A549 (cell line): ENCODE measurements at regions not wholly inside any gene's neighbourhood (a gene's known extent, or its start where the extent isn't known, plus 50 kb on each side); places are given as distances from the start of the nearest gene placed in this dataset.
"Not testable (repeated sequence)": the region's sequence is repeated elsewhere in the genome, so short reads cannot be mapped to it uniquely, and the experiment has no call there.

Experiments used
- ATAC-seq, 2 experiments: fragments of 200-7000 bp in 1 of 2; fragments of >200 bp in 1 of 2; cut with Nextera tagmentation in 1 of 2; cut with Tn5 transposase in 1 of 2; 3 replicates each; pipeline versions ENCODE4 v1.8.0 to v1.9.1; 2018 to 2020; ENCODE audit warnings: mild to moderate bottlenecking in 1 of 2, moderate library complexity in 1 of 2
- CTCF ChIA-PET: fragments of 300-600 bp; sonication (Branson Sonifier 250); formaldehyde crosslinking; extraction: SDS; loops from one replicate; lab custom pipeline; 2021; ENCODE audit warnings: antibody characterized with exemption, inconsistent platforms; lab: Yijun Ruan, JAX
- POLR2A ChIA-PET: fragments of 350-600 bp; formaldehyde crosslinking; extraction: SDS; loops from one replicate; lab custom pipeline; 2021; ENCODE audit warnings: antibody characterized with exemption, inconsistent platforms; lab: Yijun Ruan, JAX
- DNase-seq, 2 experiments: peaks; one replicate each; pipeline versions ENCODE4 v3.0.0 to v3.0.0-alpha.2; 2011 to 2016; ENCODE audit warnings: low read depth in 1 of 2, low spot score in 1 of 2
- FAIRE-seq: peaks from 2 replicates; lab custom pipeline; 2011; peaks lifted over from hg19 to GRCh38; lab: Jason Lieb, UNC
- H3K27ac ChIP-seq, 2 experiments: fragments of >200 bp; sonication (Bioruptor Twin); formaldehyde crosslinking; 3 replicates each; pipeline ENCODE4 v1.5.1; 2016 to 2017
- H3K4me1 ChIP-seq: fragments of >200 bp; sonication (Bioruptor Twin); formaldehyde crosslinking; 3 replicates; pipeline ENCODE4 v1.6.1; 2016
- H3K4me2 ChIP-seq: fragments of >200 bp; sonication (Bioruptor Twin); formaldehyde crosslinking; 3 replicates; pipeline ENCODE4 v1.6.1; 2016
- H3K4me3 ChIP-seq: fragments of >200 bp; sonication (Bioruptor Twin); formaldehyde crosslinking; 3 replicates; pipeline ENCODE4 v1.5.1; 2016
- H3K9me3 ChIP-seq: fragments of >200 bp; sonication (Bioruptor Twin); formaldehyde crosslinking; 3 replicates; pipeline ENCODE4 v1.6.1; 2016
- EHF ChIP-seq: fragments of 250-450 bp; sonication (Bioruptor Pico); IDR thresholded peaks from 2 replicates; pipeline ENCODE4 v1.5.0; 2020; ENCODE audit warnings: mild to moderate bottlenecking
- EP300 ChIP-seq, 2 experiments: fragments of >200 bp; sonication (Bioruptor Twin); formaldehyde crosslinking; IDR thresholded peaks; 2 replicates in 1 of 2; 3 replicates in 1 of 2; pipeline ENCODE4 v1.6.1; 2016 to 2017
- HOXA7 ChIP-seq: fragments of 250-450 bp; sonication (Bioruptor Pico); IDR thresholded peaks from 2 replicates; pipeline ENCODE4 v1.5.0; 2020; ENCODE audit warnings: mild to moderate bottlenecking, moderate library complexity
- HOXB5 ChIP-seq: fragments of 250-450 bp; sonication (Bioruptor Pico); IDR thresholded peaks from 2 replicates; pipeline ENCODE4 v1.5.0; 2020; ENCODE audit warnings: mild to moderate bottlenecking, moderate library complexity
- JUN ChIP-seq, 2 experiments: fragments of >200 bp; sonication (Bioruptor Twin); formaldehyde crosslinking; IDR thresholded peaks; 2 replicates in 1 of 2; 3 replicates in 1 of 2; pipeline ENCODE4 v1.6.1; 2016 to 2017
- JUNB ChIP-seq: fragments of >200 bp; sonication (Bioruptor Twin); formaldehyde crosslinking; IDR thresholded peaks from 2 replicates; pipeline ENCODE4 v1.6.1; 2016
- POLR2AphosphoS2 ChIP-seq: conservative IDR thresholded peaks from 2 replicates; pipeline ENCODE4 v1.6.1; 2012; ENCODE audit warnings: low read length, improper control_type of control experiment, inconsistent platforms
- RAD21 ChIP-seq, 2 experiments: fragments of >200 bp in 1 of 2; sonication (Bioruptor Twin) in 1 of 2; formaldehyde crosslinking in 1 of 2; IDR thresholded peaks in 1 of 2; conservative IDR thresholded peaks in 1 of 2; 2 replicates in 1 of 2; 3 replicates in 1 of 2; pipeline ENCODE4 v1.6.1; 2012 to 2018; ENCODE audit warnings: inconsistent platforms in 1 of 2
- RCOR1 ChIP-seq: fragments of 150-350 bp; IDR thresholded peaks from 2 replicates; pipeline ENCODE4 v1.6.1; 2014; ENCODE audit warnings: antibody characterized with exemption, low read length, low read depth
- RFX5 ChIP-seq: fragments of 450-650 bp; IDR thresholded peaks from 2 replicates; pipeline ENCODE4 v1.7.1; 2014; ENCODE audit warnings: antibody characterized with exemption, mild to moderate bottlenecking, moderate library complexity
- RNF2 ChIP-seq: fragments of 200-600 bp; sonication (generic); IDR thresholded peaks from 2 replicates; pipeline ENCODE4 v1.6.1; 2016; ENCODE audit warnings: low read depth, mild to moderate bottlenecking, antibody characterized with exemption, moderate library complexity, borderline replicate concordance
- TFCP2L1 ChIP-seq: fragments of 250-450 bp; sonication (Bioruptor Pico); IDR thresholded peaks from 2 replicates; pipeline ENCODE4 v1.5.0; 2021; ENCODE audit warnings: mild to moderate bottlenecking
- TP53 ChIP-seq: fragments of 250-450 bp; sonication (Bioruptor Pico); IDR thresholded peaks from 2 replicates; pipeline ENCODE4 v1.5.0; 2021; ENCODE audit warnings: mild to moderate bottlenecking, moderate library complexity
- ZC3H11A ChIP-seq: fragments of 450-650 bp; IDR thresholded peaks from 2 replicates; pipeline ENCODE4 v1.6.1; 2014; ENCODE audit warnings: antibody characterized with exemption, mild to moderate bottlenecking
- WGBS: methylation state at CpG from one replicate; pipeline ENCODE4 v1.1.6; 2017; ENCODE audit errors: missing lambda C conversion rate; 5-methylcytosine and 5-hydroxymethylcytosine counted together
- TF ChIP-seq, protein P1 (sequence below): fragments of >200 bp; sonication (Bioruptor Twin); formaldehyde crosslinking; IDR thresholded peaks from 3 replicates; pipeline ENCODE4 v1.5.1; 2016
- TF ChIP-seq, protein P2 (sequence below): fragments of >200 bp; sonication (Bioruptor Twin); formaldehyde crosslinking; IDR thresholded peaks from 2 replicates; pipeline ENCODE4 v1.6.1; 2016
- TF ChIP-seq, protein P3 (sequence below): IDR thresholded peaks from 2 replicates; pipeline ENCODE4 v1.6.1; 2012
- TF ChIP-seq, protein P4 (sequence below): fragments of 250-450 bp; sonication (Bioruptor Pico); IDR thresholded peaks from 2 replicates; pipeline ENCODE4 v1.5.0; 2021; ENCODE audit warnings: mild to moderate bottlenecking, moderate library complexity, borderline replicate concordance
- TF ChIP-seq, protein P5 (sequence below): IDR thresholded peaks from 2 replicates; pipeline ENCODE4 v1.6.1; 2012

DNA sequence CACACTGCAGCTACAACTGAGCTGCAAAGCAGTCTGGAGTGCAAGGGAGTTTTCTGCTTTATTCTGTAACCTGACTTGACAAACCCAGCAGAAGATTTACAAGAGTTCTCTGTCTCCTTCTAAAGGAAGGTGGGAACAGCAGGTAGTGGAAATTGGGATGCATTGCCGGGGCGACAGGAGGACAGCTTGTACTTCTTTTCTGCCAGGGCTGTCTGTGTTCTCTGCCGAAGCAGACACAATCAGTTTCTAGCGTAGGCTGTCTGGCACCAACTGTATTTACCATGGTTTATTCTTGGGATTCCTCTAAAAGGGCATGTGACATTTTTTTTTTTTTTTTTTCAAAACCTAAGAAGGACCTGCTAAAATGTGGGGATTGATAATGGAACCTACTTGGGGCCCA lies 190.8 kb upstream of the GK2 start:
- no peak for DNase-seq
- H3K4me2 ChIP-seq = no peak overlapping the region
- H3K4me3 ChIP-seq = no peak overlapping the region
- CTCF ChIA-PET = no interaction called here
- no peak for ATAC-seq
- 4% methylated on average over 4 of the region's 4 CpGs for WGBS
- H3K9me3 ChIP-seq = no peaks in the 10 kb centered on the region
- POLR2A ChIA-PET = no interaction called here
- no peaks in the 10 kb centered on the region for H3K4me1 ChIP-seq
- H3K27ac ChIP-seq = no peak overlapping the region
- FAIRE-seq = no peak
- TF ChIP-seq ZC3H11A (no peak), JUNB (no peak)

DNA sequence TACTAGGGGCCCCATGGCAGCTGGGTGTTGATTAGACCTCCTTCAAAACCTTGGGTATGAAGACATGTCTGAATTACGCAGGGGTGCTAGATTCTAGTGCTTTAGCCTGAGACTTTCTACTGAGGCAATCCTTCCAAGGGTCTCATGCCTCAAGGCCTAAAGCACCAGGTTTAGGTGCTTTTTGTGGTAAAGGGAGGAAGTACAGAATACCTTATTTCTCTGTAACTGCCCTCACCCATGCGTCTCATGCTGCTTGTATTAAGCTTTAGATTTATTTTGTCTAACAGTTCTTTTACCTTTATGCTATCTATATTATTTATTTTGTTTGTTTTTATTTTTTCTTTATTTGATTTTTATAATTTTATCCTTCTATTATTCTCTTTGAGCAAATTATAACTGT lies 190.2 kb upstream of the GK2 start:
- DNase-seq (no peak), FAIRE-seq (no peak), ATAC-seq (no peak)
- Histone ChIP-seq H3K9me3 (no peaks in the 10 kb centered on the region), H3K4me2 (no peak overlapping the region), H3K27ac (no peak overlapping the region), H3K4me3 (no peak overlapping the region), H3K4me1 (no peaks in the 10 kb centered on the region)
- TF ChIP-seq, protein P1, sequence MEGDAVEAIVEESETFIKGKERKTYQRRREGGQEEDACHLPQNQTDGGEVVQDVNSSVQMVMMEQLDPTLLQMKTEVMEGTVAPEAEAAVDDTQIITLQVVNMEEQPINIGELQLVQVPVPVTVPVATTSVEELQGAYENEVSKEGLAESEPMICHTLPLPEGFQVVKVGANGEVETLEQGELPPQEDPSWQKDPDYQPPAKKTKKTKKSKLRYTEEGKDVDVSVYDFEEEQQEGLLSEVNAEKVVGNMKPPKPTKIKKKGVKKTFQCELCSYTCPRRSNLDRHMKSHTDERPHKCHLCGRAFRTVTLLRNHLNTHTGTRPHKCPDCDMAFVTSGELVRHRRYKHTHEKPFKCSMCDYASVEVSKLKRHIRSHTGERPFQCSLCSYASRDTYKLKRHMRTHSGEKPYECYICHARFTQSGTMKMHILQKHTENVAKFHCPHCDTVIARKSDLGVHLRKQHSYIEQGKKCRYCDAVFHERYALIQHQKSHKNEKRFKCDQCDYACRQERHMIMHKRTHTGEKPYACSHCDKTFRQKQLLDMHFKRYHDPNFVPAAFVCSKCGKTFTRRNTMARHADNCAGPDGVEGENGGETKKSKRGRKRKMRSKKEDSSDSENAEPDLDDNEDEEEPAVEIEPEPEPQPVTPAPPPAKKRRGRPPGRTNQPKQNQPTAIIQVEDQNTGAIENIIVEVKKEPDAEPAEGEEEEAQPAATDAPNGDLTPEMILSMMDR = no peak
- POLR2A ChIA-PET = no interaction called here
- 23% methylated on average over 2 of the region's 2 CpGs for WGBS
- CTCF ChIA-PET = no interaction called here

DNA sequence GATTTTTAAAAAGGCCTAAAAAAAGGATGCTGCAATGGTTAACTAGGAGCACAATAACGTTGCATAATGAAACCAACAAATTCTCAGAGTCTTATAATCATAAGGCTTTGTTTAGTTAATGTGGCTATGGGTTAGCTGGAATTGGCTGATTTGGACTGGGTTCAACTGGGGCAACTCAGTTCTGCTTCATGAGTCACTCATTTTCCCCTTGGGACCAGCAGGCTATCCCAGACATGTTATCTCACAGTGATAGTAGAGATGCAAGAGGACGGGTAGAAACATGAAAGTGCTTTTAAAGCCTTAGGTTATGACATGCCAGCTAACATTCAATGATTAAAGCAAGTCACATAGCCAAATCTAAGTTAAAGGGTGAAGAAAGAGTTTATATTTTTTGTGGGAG lies 189.2 kb upstream of the GK2 start:
- no peak for ATAC-seq
- 2% methylated on average over 2 of the region's 2 CpGs for WGBS
- ChIA-PET CTCF (no interaction called here), POLR2A (no interaction called here)
- no peak for FAIRE-seq
- no peak for DNase-seq
- Histone ChIP-seq H3K4me1 (no peaks in the 10 kb centered on the region), H3K9me3 (no peaks in the 10 kb centered on the region), H3K4me3 (no peak overlapping the region), H3K27ac (no peak overlapping the region), H3K4me2 (no peak overlapping the region)
- no peak for TF ChIP-seq EHF (CRISPR knock-in tag)
- TF ChIP-seq, protein P2, sequence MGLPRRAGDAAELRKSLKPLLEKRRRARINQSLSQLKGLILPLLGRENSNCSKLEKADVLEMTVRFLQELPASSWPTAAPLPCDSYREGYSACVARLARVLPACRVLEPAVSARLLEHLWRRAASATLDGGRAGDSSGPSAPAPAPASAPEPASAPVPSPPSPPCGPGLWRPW = no peak

DNA sequence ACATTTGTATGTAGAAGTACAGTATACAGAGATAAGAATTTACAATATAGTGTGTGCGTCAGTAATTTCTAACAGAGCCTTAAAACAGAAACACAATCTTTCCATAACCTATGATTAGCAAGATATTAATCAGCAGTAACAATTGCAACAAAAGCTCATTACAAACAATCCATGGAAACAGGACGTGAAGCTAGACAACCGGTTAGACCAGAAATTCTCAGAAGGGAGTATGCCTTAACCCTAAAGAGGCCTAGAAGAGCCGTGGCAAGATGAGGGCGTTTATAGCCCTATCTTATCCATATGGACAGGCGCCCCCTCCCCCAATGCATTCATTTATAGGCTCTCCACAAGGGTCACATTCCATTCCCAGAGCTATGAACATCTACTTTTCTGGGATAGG lies 184.2 kb upstream of the GK2 start:
- DNase-seq, H3K4me2 ChIP-seq, H3K9me3 ChIP-seq, H3K4me1 ChIP-seq, ATAC-seq, H3K27ac ChIP-seq, H3K4me3 ChIP-seq, CTCF ChIA-PET, POLR2A ChIA-PET, FAIRE-seq: not testable (repeated sequence)
- WGBS = 14% methylated on average over 6 of the region's 6 CpGs

DNA sequence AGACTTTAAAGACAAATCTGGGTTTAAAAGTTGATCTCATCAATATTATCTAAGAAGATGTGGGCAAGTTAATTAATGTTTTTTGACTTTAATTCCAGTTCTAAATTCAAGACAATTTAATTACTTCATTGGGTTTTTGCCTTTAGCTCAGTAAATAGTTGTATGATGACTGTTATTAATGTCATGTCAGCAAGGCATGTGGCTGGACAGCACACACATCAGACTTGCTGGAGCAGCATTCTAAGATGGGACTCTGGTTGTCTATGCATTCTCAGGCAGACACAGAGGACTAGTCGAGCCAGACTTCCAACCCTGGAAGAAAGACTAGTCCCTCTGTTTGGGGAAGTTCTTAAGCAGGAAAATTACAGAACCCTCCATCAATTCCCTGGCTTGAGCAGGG lies 180.7 kb upstream of the GK2 start:
- H3K9me3 ChIP-seq = no peaks in the 10 kb centered on the region
- no peaks in the 10 kb centered on the region for H3K4me1 ChIP-seq
- DNase-seq = no peak
- no peak overlapping the region for H3K27ac ChIP-seq
- no peak overlapping the region for H3K4me2 ChIP-seq
- TF ChIP-seq, protein P3, sequence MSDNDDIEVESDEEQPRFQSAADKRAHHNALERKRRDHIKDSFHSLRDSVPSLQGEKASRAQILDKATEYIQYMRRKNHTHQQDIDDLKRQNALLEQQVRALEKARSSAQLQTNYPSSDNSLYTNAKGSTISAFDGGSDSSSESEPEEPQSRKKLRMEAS = no peak
- no peak for TF ChIP-seq JUN (IDR thresholded peaks at IDR 0.05)
- TF ChIP-seq, protein P1 = no peak
- TF ChIP-seq, protein P4, sequence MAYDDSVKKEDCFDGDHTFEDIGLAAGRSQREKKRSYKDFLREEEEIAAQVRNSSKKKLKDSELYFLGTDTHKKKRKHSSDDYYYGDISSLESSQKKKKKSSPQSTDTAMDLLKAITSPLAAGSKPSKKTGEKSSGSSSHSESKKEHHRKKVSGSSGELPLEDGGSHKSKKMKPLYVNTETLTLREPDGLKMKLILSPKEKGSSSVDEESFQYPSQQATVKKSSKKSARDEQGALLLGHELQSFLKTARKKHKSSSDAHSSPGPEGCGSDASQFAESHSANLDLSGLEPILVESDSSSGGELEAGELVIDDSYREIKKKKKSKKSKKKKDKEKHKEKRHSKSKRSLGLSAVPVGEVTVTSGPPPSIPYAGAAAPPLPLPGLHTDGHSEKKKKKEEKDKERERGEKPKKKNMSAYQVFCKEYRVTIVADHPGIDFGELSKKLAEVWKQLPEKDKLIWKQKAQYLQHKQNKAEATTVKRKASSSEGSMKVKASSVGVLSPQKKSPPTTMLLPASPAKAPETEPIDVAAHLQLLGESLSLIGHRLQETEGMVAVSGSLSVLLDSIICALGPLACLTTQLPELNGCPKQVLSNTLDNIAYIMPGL (CRISPR knock-in tag) = no peak
- no peak for TF ChIP-seq TP53
- TF ChIP-seq RNF2 = no peak
- no peak for TF ChIP-seq RFX5
- TF ChIP-seq TFCP2L1 (CRISPR knock-in tag) = no peak
- no peak for TF ChIP-seq EP300 (IDR thresholded peaks at IDR 0.05)
- TF ChIP-seq HOXA7 = no peak
- no peak for TF ChIP-seq RAD21 (conservative IDR thresholded peaks at IDR 0.05 in 1 of 2, IDR thresholded peaks at IDR 0.05 in 1 of 2)
- no peak for TF ChIP-seq POLR2AphosphoS2
- no peak for TF ChIP-seq HOXB5
- no peak for TF ChIP-seq JUNB
- no peak for TF ChIP-seq RCOR1
- TF ChIP-seq, protein P5, sequence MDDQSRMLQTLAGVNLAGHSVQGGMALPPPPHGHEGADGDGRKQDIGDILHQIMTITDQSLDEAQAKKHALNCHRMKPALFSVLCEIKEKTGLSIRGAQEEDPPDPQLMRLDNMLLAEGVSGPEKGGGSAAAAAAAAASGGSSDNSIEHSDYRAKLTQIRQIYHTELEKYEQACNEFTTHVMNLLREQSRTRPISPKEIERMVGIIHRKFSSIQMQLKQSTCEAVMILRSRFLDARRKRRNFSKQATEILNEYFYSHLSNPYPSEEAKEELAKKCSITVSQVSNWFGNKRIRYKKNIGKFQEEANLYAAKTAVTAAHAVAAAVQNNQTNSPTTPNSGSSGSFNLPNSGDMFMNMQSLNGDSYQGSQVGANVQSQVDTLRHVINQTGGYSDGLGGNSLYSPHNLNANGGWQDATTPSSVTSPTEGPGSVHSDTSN = no peak
- H3K4me3 ChIP-seq = no peak overlapping the region
- ChIA-PET CTCF (no interaction called here), POLR2A (no interaction called here)
- no CpG with 5 or more reads among the region's 1 CpG for WGBS
- FAIRE-seq = no peak
- ATAC-seq = no peak
